NCI-H1092 treated with DMSO at 0.1 percent for 48 hours (cell line): ENCODE measurements at regions not wholly inside any gene's neighbourhood (a gene's known extent, or its start where the extent isn't known, plus 50 kb on each side); places are given as distances from the start of the nearest gene placed in this dataset.
A peak's percentile ranks its signal among the peaks of the same experiment; 100 is the strongest.
"Not testable (repeated sequence)": the region's sequence is repeated elsewhere in the genome, so short reads cannot be mapped to it uniquely, and the experiment has no call there.

Experiments
- DNase-seq: peaks from one replicate; lab custom pipeline; 2025; lab: John Stamatoyannopoulos, UW

DNA sequence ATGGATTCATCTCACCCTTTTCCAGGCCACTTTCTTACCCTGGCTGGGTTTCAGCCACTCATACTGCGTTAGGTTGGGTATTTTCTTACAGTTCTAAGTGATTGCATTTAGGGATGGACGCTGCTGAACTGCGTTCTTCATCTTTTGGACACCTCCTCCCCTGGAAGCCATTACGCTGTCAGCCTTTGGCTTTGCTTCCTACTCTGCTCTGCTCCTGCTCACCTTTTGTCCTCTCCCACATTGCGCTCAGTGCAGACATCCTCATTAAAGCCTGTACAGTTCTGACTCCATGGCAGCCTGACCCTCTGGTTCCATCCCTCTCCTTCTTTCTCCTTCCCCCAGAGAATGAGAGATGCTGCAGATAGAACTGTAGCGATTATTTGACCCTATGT lies 108.9 kb downstream of the SRGAP2 start:
- DNase-seq, result not testable (repeated sequence)

DNA sequence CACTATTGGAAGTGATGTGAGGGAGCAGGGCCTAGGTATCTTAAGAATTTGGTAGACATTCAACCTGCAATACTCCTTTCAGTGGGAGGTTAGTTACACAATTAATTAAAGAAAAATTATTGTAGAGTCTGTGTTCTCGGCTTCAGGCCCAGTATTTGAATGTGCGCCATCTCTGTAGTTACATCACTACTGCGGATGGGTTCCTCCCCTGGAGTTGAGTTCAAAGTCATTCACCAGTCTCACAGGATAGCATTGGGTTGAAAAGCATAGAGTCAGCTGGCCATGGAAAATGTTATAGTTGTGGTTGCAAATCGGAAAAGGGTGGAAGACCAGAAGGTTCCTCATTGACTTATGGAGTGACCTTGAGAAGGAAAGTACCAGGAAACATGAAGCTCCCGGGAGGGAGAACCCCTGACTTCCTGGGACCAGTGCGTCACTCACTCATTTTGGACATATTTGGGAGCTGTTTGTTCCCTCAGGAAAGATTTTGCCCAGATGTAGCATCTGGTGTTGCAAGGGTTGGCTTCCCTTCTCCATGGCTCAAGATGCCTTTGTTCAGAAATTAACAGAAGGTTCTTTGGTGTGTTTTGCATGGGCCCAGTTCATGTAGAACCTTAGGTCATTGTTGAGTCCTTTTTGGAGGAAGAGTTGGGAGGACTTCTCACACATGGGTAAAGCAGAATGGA lies 111.8 kb downstream of the SRGAP2 start:
- DNase-seq, result not testable (repeated sequence)

DNA sequence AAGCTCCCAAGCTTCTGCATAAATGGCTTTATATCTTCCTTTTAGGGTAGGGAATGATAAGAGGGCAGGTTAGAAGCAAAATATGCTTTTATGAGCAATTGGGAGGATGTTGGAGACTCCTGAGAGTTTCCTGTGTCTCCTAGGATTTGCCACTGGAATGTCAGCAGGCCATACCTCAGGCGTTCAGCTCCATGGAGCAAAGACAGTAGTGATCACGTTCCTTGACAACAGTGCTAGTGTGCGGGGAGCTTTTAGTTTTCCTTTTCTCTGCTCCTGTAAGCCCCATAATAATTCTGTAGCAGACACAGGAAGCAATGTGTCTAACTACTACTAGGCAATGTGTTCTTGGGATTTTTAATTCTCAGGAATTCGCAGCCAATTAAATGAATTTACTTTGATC lies 113.6 kb downstream of the SRGAP2 start:
- not testable (repeated sequence) for DNase-seq

DNA sequence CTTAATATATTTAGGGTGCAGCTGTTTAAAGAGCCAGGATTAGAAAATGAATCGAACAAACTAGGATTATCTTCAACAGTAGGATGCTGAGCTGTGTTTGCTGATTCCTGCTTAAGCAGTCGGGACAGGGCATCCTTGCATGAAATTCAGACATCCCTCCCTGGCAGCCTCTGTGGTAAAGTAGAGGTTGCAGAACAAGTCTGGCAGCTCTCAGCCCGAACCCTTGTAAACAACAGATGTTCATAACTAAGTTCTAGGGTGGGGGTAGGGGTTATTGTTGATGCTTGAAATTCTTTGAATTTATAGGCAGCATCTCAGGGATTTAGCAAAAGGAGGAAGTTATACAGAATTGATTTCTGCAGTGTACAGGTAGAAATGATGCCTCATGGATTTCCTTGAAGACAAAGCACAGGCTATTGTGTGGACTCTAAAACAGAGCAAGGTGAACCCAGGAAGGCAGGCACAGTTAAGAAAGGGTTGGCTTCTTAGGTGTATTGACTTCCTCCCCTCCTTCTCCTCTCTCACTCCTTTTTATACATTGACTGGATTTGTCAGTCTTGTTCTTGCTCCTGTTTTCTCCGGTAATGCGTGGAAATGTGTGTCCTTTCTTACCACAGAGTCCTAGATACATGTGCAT lies 114.7 kb downstream of the SRGAP2 start:
- DNase-seq, result not testable (repeated sequence)

DNA sequence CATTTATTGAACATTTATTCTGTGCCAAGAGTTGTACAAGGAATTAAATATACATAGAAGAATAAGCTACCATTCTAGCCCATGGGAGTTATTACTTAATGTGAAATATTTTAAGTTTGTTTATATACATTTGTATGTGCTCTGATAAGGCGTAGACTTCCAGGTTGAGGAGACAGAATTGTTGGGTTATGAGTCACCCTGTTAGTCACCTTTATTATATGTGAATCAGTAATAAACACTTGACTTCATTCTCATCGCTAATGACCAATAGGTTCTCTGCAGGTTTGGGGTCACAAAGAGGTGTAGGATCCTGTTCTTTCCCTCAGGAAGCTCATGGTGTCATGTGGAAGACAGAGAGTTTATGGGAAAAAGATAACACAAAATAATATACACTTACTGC lies 116.9 kb downstream of the SRGAP2 start:
- DNase-seq, result not testable (repeated sequence)

DNA sequence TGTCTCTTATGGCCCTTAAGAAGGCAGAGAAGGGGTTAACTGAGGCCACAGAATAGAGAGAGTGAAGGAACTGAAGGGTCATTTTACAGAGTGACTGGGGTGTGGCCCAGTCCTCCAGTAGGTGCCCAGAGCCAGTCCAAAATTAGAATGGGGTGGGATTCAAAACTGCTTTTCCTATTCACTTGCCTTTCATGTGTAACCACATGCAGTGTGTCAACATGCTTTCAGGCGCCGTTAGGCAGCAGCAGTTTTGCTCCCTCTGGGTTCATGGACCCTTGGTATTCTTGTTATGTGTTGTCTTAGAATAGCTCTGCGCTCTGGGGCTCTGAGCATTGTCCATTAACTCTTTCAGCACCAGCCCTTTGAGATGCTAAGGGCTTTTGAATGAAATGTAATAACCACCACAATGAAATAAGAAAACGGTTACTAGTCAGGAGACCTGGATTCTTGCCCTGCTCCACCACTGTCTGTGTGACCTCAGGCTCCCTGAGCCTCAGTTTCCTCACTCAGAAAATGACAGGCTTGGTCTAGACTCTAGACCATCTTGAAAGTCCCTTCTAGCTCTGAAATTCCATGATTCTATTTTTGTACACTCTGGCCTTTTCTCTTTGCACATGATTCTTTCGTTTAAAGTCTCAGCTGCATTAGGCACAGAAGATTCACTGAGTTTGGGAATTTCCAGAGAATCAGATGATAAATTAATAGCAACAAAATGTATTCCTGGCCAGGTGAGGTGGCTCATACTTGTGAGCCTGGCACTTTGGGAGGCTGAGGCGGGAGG lies 123.0 kb downstream of the SRGAP2 start:
- DNase-seq, result not testable (repeated sequence)

DNA sequence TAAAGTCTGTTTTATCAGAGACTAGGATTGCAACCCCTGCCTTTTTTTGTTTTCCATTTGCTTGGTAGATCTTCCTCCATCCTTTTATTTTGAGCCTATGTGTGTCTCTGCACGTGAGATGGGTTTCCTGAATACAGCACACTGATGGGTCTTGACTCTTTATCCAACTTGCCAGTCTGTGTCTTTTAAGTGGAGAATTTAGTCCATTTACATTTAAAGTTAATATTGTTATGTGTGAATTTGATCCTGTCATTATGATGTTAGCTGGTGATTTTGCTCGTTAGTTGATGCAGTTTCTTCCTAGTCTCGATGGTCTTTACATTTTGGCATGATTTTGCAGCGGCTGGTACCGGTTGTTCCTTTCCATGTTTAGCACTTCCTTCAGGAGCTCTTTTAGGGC lies 128.3 kb downstream of the SRGAP2 start:
- not testable (repeated sequence) for DNase-seq

DNA sequence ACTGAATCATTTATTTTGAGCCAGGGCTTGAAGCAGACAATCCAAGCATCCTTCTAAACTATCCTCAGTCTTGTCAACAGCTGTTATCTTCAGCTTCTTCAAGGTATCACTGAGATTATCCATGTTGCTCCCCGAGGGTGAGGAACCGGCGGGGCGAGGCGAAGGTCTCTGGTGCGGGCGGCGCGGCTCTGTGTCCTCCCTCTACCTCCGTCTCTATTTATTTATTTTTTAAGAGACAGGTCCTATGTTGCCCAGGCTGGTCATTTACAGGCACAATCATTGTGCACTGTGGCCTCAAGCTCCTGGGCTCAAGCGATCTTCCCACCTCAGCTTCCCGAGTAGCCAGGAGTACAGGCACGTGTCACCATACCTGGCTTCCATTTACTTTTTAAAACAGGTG lies 130.0 kb downstream of the SRGAP2 start:
- not testable (repeated sequence) for DNase-seq

DNA sequence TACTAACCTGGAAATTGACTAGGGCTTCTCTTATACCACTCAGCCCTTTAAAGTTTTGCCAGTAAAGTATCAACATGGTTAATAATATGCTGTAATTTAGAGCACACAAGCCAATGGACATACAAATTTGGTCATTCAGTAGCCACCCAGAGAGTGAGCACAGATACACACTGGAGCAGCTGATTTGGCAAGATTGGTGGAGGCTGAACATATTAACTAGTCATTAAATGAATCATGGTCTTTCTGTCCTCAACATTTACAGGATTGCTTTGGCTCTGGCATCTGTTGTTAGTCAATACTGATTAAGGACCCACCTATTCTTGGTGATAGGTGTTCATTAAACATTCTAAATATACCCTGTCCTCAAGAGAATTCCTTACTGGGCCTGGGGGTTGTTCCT lies 130.6 kb downstream of the SRGAP2 start:
- not testable (repeated sequence) for DNase-seq

DNA sequence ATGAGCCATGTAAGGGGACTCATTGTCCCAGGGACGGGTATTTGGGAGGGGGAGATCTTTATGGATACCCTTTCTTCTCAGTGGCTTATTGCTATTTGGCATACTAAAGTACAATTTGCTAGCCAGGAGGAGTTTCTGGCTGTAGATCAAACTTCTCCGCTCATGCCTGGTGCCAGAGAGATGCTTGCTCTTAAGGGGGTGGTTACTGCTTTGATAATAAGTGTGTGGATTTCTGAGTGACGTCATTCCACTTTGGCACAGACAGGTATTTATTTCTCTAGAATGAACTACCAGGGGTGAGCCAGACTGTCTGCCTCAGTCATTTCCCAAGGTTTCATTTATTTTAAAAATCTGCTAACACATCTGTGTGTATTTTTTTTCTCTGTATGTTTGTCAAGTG lies 131.1 kb downstream of the SRGAP2 start:
- DNase-seq, result peak; percentile 47

DNA sequence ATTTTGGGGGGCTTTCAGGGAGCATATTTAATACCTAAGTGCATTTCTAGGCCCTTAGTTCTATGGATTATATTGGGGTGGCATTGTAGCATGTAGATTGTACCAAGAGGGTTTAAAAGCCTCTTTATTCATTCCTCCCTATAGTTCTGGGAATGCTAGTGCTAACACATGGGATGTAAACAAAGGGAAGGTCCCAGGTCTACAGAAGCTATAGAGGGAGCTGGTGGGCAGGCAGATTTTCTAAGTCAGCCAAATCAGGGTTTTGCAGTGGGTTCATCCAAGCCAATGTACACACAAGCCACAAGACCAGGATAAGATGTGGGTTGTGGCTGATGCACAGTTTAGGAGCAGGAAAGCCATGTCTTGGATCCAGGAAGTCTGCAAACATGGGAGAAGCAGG lies 131.8 kb downstream of the SRGAP2 start:
- DNase-seq, result not testable (repeated sequence)

DNA sequence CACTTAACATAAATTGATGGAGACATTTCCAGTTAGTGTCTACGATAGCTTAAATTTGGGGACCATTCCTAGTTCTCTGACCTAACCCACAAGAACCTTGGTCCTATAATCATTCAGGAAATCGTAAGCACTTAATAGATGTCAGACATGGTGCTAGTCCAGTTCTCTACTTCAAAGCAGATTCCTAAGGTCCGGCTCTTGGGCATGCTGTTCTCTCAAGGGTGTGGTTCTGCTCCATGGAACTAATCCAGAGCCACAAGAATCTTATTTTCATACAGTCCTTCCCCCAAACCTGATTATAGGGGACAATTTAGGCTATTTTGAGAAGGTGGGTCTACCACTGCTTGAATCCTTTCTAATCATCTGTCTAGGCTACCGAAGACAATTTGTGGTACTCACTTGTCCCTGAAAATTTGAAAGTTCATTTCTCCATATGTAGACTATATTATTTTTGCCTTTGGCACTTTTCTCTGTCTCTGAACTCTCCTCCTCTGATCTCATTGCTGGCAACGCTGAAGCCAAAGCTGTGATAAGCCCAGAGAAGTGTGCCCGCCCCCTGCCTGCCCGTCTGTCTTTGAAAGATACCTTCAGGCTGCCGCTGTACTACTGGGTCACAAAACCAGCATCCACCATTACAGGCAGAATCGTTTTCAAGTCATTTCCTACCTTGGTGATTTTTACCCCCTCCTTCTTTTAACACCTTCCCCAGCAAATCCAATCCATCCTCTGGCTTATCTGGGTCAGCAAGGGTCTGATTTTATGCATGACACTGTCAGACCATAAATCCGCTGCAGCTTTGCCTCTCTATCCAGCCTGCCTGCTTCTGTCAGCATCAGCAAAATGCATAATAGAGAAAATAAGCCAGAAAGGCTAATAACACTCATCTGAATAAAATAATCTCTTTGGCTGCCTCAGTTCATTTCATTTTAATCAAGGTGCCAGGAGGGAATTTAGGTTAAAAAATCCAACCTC lies 132.8 kb downstream of the SRGAP2 start:
- DNase-seq, result not testable (repeated sequence)

DNA sequence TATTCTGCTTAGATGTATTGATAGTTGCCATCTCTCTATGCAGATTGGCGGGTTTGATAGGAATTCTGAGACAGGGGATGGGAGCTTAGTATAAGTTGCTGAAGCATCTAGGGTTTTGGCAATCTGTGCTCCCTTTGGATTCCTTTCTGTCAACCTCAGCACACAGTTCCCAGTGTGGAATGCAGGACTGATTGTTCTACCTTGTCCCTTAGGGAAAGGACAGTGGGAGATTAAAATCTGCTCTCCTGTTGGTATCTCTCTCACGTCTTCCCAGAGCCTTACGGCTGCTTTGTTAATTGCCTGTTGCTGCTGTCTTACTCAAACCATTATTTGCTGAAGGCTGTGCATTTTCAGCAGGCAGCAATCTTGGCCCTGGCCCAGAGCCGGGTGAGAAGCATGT lies 133.3 kb upstream of the IKBKE start:
- not testable (repeated sequence) for DNase-seq

DNA sequence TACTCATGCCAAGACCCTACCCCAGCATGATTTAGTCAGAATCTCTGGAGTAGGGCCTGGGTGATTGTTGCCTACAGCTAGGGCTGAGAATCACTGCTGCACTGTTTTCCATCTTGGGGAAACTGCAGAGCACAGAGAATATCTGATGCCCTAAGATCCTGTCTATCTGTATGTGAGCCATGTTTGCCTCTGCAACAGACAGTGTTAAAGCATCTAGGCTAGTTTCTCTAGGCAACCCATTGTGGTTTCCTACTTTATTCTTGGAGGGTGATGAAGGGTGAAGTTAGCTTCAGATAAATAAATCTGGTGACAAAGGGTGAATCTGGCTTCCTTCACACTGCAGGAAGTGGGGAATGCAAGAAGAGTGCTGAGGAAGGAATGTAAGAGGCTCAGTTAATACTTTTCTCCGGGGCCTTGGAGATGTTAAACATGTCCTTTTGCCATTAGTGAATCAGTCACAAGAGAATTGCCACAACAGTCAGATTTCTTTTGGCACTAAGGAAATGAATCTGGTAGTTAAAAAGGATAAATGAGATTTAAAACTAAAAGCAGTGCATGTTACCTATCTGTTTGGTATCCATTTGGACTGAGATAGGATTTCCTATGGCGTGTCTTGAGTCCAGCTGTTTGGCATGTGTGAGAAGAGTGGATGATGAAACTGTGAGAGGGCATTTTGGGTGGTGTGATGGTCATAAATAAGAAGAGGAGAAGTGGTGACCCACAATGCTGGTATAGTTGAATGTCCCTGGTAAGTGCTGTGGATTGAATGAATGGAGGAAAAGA lies 119.6 kb upstream of the IKBKE start:
- DNase-seq, result not testable (repeated sequence)

DNA sequence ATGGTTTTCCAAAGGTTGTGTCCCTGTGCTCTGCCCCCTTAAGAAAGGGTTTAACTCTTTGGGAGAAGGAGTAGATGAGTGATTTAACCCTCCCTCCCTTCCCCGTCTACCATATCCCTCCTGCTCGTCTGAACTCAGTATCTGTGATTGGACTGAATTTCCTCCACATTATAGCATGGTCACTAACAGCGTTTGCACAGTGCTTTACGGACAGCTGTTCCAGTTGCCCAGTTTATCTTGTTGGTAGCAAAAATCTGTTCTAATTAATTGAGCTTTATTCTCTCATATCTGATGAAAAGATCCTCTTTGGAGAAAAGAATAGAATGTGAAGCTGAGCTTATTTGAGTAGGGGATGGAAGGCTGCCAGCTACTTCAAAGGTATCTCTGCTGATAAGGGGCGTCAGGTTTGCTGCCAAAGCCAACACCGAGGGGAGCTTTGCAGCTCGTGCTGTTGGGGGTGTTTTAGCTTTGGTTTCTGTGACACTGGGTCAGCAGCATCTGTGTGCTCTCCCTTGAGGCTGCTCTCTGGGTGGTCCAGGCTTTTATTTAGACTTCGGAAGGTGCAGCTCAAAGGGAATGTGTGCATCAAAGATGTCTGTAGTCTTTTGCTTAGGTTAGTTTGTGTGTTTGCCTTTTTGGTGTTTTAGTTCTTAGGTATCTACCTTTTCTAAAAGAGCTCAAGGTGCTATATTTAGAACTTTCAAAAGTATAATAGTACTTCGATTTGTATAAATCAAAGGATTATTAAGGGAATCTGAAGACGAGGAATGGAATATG lies 118.8 kb upstream of the IKBKE start:
- not testable (repeated sequence) for DNase-seq

DNA sequence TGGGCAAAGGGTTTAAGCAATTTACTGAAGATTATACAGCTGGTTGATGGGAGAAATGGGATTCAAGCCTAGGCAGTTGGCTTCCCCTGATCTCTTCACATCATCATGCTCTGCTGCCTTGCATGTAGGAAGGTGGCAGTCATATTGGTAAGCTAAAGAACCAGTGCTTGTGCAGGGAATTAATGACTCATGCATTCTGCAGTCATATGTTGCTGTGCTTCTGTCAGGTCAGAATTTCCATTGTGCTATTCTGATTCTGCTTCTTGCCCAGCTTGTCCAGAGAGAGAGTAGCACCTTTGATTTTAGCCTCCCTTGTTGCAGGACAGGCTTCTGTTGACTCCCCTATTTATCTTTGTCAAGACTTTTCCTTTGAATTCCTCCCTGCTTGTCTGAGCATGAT lies 114.0 kb upstream of the IKBKE start:
- not testable (repeated sequence) for DNase-seq

DNA sequence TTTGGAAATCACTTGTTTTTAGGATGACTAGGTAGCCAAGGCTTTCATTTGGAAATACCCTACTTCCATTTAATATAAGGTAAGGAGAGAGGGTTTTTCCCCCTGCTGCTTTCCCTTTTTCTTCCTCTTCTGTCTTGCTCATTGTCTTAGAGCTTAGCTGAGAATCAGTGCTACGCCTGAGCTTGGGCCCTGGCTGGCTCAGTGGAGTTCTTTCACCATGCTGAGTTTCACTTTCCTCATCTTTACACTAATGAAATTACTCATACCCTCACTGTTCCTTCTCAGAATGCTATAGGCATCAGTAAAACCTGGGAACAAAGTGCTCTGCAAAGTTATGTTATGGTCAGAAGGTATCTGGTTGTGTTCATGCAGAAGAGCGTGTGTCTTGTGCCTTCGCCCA lies 112.3 kb upstream of the IKBKE start:
- not testable (repeated sequence) for DNase-seq

DNA sequence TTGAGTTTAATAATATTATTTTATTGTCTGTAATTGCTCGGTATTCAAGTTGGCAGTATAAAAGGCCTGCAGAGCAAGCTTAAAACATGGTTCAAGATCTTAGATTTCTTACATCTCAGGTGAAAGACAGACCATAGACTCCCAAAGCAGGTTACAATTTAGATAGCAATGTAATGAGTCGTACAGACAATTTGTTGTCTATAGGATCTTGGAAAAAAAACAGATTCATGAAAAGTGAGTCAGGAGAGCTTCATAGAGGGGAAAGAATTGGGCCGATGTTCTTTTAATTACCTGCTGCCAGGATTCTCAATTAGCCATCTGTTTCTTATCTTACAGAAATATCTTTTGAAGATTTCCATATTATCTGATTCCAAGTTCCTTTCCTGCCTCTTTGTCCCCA lies 111.5 kb upstream of the IKBKE start:
- DNase-seq, result not testable (repeated sequence)

DNA sequence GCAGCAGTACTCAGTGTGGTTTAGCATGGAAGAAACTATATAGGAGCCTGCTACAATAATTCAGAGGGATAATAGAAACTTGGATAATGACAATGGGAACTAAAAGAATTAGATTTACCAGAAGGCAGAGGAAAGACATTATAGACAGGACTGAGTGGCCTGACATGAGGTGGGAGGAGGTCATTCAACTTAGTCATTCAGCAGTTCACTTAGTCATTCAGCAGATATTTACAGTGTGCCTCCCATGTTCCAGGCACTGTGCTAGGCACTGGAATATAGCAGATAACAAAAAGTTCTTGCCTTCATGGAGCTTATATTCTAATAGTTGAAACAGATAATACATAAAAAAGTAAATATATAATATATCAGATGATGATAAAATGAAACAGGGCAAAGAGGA lies 110.9 kb upstream of the IKBKE start:
- not testable (repeated sequence) for DNase-seq

DNA sequence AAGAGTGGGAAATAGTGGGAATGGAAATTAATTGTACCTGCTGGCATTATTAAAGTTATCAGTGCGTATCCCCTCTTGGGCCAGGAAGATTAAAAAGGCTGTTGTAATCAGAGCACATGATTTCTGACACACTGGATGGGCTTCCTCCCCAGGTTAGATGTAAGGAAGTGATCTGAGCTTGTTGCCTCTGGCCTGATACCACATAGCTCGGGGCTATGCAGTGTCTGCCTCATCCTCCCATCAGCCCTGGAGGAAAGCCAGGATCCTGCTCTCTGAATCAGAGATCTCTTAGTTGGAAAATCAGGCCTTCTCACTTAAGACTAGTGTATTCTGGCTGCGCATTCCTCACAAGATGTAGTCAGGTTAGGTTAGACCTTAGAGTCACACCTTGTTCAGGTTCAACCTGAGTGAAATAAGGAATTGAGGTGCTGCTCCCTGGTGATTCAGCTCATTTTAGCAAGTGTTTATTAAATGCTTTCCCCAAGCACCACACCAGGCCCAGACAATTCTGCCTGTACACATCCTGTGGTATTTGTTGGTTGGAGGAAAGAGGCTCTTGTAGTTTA lies 108.2 kb upstream of the IKBKE start:
- DNase-seq, result not testable (repeated sequence)
